Neuronal stem cell (in vitro differentiated cells): ENCODE measurements at regions not wholly inside any gene's neighbourhood (a gene's known extent, or its start where the extent isn't known, plus 50 kb on each side); places are given as distances from the start of the nearest gene placed in this dataset.

ENCODE experiments used
- DNase-seq: peaks from one replicate; pipeline ENCODE4 v3.0.0-alpha.2; 2013; ENCODE audit warnings: low spot score
- H2AFZ ChIP-seq: one replicate; pipeline ENCODE4 v1.6.1; 2013; ENCODE audit warnings: mild to moderate bottlenecking, low read length, inconsistent platforms
- H2AK5ac ChIP-seq: 2 replicates; pipeline ENCODE4 v1.6.1; 2013; ENCODE audit warnings: low read depth, mild to moderate bottlenecking, inconsistent platforms, low read length, moderate library complexity, mixed read lengths
- H2BK120ac ChIP-seq: 2 replicates; pipeline ENCODE4 v1.6.1; 2013; ENCODE audit warnings: low read depth, mild to moderate bottlenecking, inconsistent platforms, low read length, moderate library complexity, mixed read lengths
- H2BK12ac ChIP-seq: one replicate; pipeline ENCODE4 v1.6.1; 2013; ENCODE audit warnings: low read length, inconsistent platforms
- H2BK15ac ChIP-seq: 2 replicates; pipeline ENCODE4 v1.6.1; 2013; ENCODE audit warnings: mild to moderate bottlenecking, low read length, inconsistent platforms, mixed read lengths
- H2BK5ac ChIP-seq: one replicate; pipeline ENCODE4 v1.6.1; 2013; ENCODE audit warnings: inconsistent platforms, mild to moderate bottlenecking, low read length, moderate library complexity
- H3K14ac ChIP-seq: one replicate; pipeline ENCODE4 v1.6.1; 2013; ENCODE audit warnings: low read length, inconsistent platforms
- H3K18ac ChIP-seq: 2 replicates; pipeline ENCODE4 v1.6.1; 2013; ENCODE audit warnings: low read length, inconsistent platforms
- H3K23ac ChIP-seq: 2 replicates; pipeline ENCODE4 v1.6.1; 2013; ENCODE audit warnings: low read depth, mild to moderate bottlenecking, mixed read lengths, low read length, inconsistent platforms; ENCODE audit not compliant: poor library complexity
- H3K27ac ChIP-seq: replicated peaks from 3 replicates; pipeline ENCODE4 v1.5.1; 2013; ENCODE audit warnings: low read length, inconsistent platforms
- H3K27me3 ChIP-seq, 3 experiments: 2 replicates each; pipeline ENCODE4 v1.6.1; 2013; ENCODE audit warnings: low read length in 3 of 3, mild to moderate bottlenecking in 2 of 3, inconsistent platforms in 1 of 3, low read depth in 1 of 3, mixed read lengths in 1 of 3, moderate library complexity in 1 of 3; ENCODE audit not compliant: control insufficient read depth in 3 of 3, insufficient read depth in 3 of 3
- H3K36me3 ChIP-seq, 2 donors: replicated peaks in 1 of 2; 2 replicates each; pipeline ENCODE4 v1.6.1; 2013; ENCODE audit warnings: low read length in 2 of 2; ENCODE audit not compliant: control insufficient read depth in 2 of 2, insufficient read depth in 2 of 2
- H3K4ac ChIP-seq: 2 replicates; pipeline ENCODE4 v1.6.1; 2013; ENCODE audit warnings: inconsistent platforms, mild to moderate bottlenecking, low read length, moderate library complexity
- H3K4me1 ChIP-seq, 2 donors: 1 replicate in 1 of 2; 2 replicates in 1 of 2; pipeline ENCODE4 v1.6.1; 2013; ENCODE audit warnings: low read length in 2 of 2, low read depth in 1 of 2; ENCODE audit not compliant: control insufficient read depth in 2 of 2, insufficient read depth in 1 of 2
- H3K4me2 ChIP-seq: one replicate; pipeline ENCODE4 v1.6.1; 2013; ENCODE audit warnings: mild to moderate bottlenecking, low read length, inconsistent platforms; ENCODE audit not compliant: insufficient read depth, poor library complexity, severe bottlenecking
- H3K4me3 ChIP-seq, 2 donors: 2 replicates each; pipeline ENCODE4 v1.5.1; 2013; ENCODE audit warnings: low read length in 2 of 2, mild to moderate bottlenecking in 2 of 2, inconsistent platforms in 1 of 2, moderate library complexity in 1 of 2
- H3K79me1 ChIP-seq: one replicate; pipeline ENCODE4 v1.6.1; 2013; ENCODE audit warnings: low read depth, mild to moderate bottlenecking, inconsistent platforms, low read length, moderate library complexity
- H3K9ac ChIP-seq: one replicate; pipeline ENCODE4 v1.6.1; 2013; ENCODE audit warnings: mild to moderate bottlenecking, low read depth, low read length, inconsistent platforms; ENCODE audit not compliant: poor library complexity
- H3K9me3 ChIP-seq, 2 donors: replicated peaks in 1 of 2; 2 replicates each; pipeline versions ENCODE3 to v1.6.1; 2013; ENCODE audit warnings: low read length in 2 of 2, mild to moderate bottlenecking in 2 of 2, inconsistent platforms in 1 of 2, low read depth in 1 of 2, mixed read lengths in 1 of 2, moderate library complexity in 1 of 2; ENCODE audit not compliant: control insufficient read depth in 2 of 2, insufficient read depth in 1 of 2
- H4K8ac ChIP-seq: one replicate; pipeline ENCODE4 v1.6.1; 2013; ENCODE audit warnings: low read depth, mild to moderate bottlenecking, inconsistent platforms, low read length, moderate library complexity
- H4K91ac ChIP-seq: one replicate; pipeline ENCODE4 v1.6.1; 2013; ENCODE audit warnings: low read length, low read depth, mild to moderate bottlenecking, inconsistent platforms; ENCODE audit not compliant: poor library complexity
- WGBS, 2 donors: extraction: QIAGEN DNeasy Blood & Tissue Kit; methylation state at CpG; one replicate each; pipeline ENCODE4 v1.1.7; 2013; ENCODE audit warnings: missing lambda C conversion rate in 2 of 2, mixed read lengths in 1 of 2; ENCODE audit not compliant: insufficient read length in 2 of 2, insufficient replicate concordance in 1 of 2; ENCODE audit errors: extremely low coverage in 2 of 2; 5-methylcytosine and 5-hydroxymethylcytosine counted together

DNA sequence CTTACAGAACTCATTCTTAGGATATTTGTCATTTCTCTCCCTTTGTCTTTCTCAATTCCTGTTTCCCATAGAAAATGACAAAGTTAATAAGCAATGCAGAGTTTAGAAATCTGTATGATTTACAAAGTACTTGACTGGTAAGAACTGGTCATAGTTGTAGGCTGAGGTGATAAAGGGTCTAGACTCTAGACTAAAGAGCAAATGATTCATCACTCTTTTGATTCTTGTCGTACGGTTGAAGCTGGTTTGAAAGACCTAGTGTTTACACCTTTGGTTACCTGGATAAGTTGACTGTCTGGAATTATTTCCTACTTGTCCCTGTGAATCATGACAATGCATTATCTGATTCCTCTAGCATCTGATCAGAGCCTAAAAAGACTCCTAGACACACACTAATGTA, 58.9 kb upstream of the TP63 start:
- Histone ChIP-seq H3K4ac (no peak overlapping the region), H3K9ac (no peak overlapping the region), H4K8ac (no peak overlapping the region), H2BK15ac (no peak overlapping the region), H2AFZ (no peak overlapping the region), H3K14ac (no peak overlapping the region), H2BK12ac (no peak overlapping the region), H2AK5ac (no peak overlapping the region), H2BK5ac (no peak overlapping the region), H3K9me3 (no peaks in the 10 kb centered on the region), H3K4me3 (no peak overlapping the region), H3K27me3 (no peaks in the 10 kb centered on the region), H3K79me1 (no peaks in the 10 kb centered on the region), H2BK120ac (no peak overlapping the region), H3K18ac (no peak overlapping the region), H3K36me3 (no peaks in the 10 kb centered on the region), H3K23ac (no peak overlapping the region), H4K91ac (no peak overlapping the region), H3K4me2 (no peak overlapping the region), H3K27ac (no peak overlapping the region), H3K4me1 (no peaks in the 10 kb centered on the region)
- no peak for DNase-seq
- WGBS, 2 donors = no CpG with 5 or more reads among the region's 2 CpGs

DNA sequence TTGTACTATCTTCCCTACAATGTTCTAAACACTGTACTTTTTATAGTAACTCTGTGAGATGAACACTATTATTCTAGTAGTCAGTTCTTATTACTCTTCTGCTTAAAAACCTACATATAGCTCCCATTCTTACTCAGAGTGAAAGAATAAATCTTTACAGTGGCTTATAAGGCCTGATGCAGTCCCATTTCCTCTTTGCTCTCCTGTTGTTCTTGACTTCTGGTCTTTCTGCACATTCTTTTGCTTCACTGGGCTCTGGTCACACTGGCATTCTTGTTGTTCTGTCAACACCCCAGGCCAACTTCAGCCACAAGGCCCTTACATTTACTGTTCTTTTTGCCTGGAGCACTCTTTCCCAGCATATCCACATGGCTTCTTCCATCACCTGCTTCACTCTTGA, 58.2 kb upstream of the TP63 start:
- H2AFZ ChIP-seq = no peak overlapping the region
- H3K27ac ChIP-seq = no peak overlapping the region
- no peak overlapping the region for H3K4me3 ChIP-seq
- H2BK12ac ChIP-seq = no peak overlapping the region
- H4K8ac ChIP-seq = no peak overlapping the region
- no peak overlapping the region for H2BK120ac ChIP-seq
- no peak overlapping the region for H3K23ac ChIP-seq
- no peak overlapping the region for H4K91ac ChIP-seq
- no peak overlapping the region for H2BK15ac ChIP-seq
- no peaks in the 10 kb centered on the region for H3K36me3 ChIP-seq
- no peak overlapping the region for H3K9ac ChIP-seq
- no peaks in the 10 kb centered on the region for H3K9me3 ChIP-seq
- H3K14ac ChIP-seq = no peak overlapping the region
- no peak overlapping the region for H3K4ac ChIP-seq
- H3K4me2 ChIP-seq = no peak overlapping the region
- H3K79me1 ChIP-seq = no peaks in the 10 kb centered on the region
- H3K4me1 ChIP-seq = no peaks in the 10 kb centered on the region
- no peaks in the 10 kb centered on the region for H3K27me3 ChIP-seq
- H2BK5ac ChIP-seq = no peak overlapping the region
- no peak overlapping the region for H3K18ac ChIP-seq
- DNase-seq = no peak
- H2AK5ac ChIP-seq = no peak overlapping the region

DNA sequence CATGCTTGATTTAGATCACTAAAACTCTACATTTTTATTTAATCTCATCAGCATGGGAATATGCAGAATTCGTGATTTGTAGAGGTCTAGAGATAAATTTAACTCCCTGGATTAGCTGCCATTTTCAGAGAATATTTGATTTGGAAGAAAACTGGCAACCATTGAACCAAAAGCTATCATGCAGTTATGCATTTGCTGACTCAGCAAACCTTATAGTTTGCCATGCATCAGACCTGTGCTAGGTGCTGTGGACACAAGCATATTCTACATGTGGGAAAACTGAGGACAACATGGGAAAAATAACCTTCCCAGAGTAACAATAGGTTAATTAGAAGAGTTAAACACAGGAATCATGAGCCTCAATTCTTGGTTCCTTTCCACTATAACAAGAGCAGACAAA, 54.7 kb upstream of the TP63 start:
- H3K4me1 ChIP-seq = no peaks in the 10 kb centered on the region
- no peak overlapping the region for H2AFZ ChIP-seq
- no peak overlapping the region for H3K4me2 ChIP-seq
- H2BK5ac ChIP-seq = no peak overlapping the region
- no peaks in the 10 kb centered on the region for H3K27me3 ChIP-seq
- H4K8ac ChIP-seq = no peak overlapping the region
- H3K23ac ChIP-seq = no peak overlapping the region
- H3K4ac ChIP-seq = no peak overlapping the region
- H3K9me3 ChIP-seq = no peaks in the 10 kb centered on the region
- H3K79me1 ChIP-seq = no peaks in the 10 kb centered on the region
- no peak overlapping the region for H3K9ac ChIP-seq
- no CpG with 5 or more reads among the region's 1 CpG for WGBS, 2 donors
- no peak overlapping the region for H3K14ac ChIP-seq
- H2BK15ac ChIP-seq = no peak overlapping the region
- no peak overlapping the region for H2BK120ac ChIP-seq
- H4K91ac ChIP-seq = no peak overlapping the region
- no peak overlapping the region for H3K18ac ChIP-seq
- no peak for DNase-seq
- H3K36me3 ChIP-seq = no peaks in the 10 kb centered on the region
- H3K4me3 ChIP-seq = no peak overlapping the region
- no peak overlapping the region for H2BK12ac ChIP-seq
- H3K27ac ChIP-seq = no peak overlapping the region
- no peak overlapping the region for H2AK5ac ChIP-seq

DNA sequence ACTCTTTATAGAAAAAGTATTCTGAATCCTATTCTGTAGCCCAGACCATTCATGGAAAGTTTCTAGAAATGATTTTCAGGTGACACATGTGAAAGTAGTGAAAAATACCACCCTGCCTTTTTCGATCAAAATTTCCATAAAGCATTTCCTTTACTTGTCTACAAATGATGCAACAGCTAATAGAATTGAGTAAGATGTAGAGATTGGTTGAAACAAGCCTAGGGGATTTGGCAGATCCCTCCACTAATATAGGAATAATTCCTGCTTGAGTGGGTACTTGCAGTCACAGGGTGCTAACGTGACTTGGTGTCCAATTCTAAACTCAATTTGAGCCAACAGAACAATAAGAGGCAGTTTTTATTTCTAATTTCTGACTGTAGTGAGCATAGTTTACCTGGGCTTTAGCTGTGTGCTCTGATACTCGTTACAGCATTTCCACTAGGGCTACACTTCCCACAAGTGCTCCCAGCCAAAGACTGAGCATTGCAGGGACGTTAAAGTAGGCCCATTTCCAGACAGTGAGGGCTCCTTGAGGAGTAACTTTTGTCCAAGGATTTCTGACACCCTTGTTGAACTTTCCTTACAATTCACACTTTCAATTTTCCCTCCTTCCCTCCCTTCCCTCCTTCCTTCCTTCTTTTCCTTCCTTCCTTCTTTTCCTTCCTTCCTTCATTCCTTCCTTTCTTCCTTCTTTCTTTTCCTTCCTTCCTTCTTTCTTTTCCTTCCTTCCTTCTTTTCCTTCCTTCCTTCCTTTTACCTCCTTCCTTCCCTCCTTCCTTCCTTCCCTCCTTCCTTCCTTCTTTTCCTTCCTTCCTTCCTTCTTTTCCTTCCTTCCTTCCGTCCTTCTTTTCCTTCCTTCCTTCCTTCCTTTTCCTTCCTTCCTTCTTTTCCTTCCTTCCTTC, 53.9 kb upstream of the TP63 start:
- no peak for DNase-seq
- no peak overlapping the region for H3K4ac ChIP-seq
- no peaks in the 10 kb centered on the region for H3K79me1 ChIP-seq
- no peak overlapping the region for H2BK12ac ChIP-seq
- H4K91ac ChIP-seq = no peak overlapping the region
- H3K27me3 ChIP-seq = no peaks in the 10 kb centered on the region
- H3K36me3 ChIP-seq = no peaks in the 10 kb centered on the region
- WGBS, 2 donors = no CpG with 5 or more reads among the region's 5 CpGs
- H3K4me3 ChIP-seq = no peak overlapping the region
- no peaks in the 10 kb centered on the region for H3K9me3 ChIP-seq
- no peak overlapping the region for H2BK5ac ChIP-seq
- no peak overlapping the region for H2BK120ac ChIP-seq
- no peaks in the 10 kb centered on the region for H3K4me1 ChIP-seq
- no peak overlapping the region for H2AFZ ChIP-seq
- H3K14ac ChIP-seq = no peak overlapping the region
- no peak overlapping the region for H2BK15ac ChIP-seq
- H3K4me2 ChIP-seq = no peak overlapping the region
- H4K8ac ChIP-seq = no peak overlapping the region
- H3K23ac ChIP-seq = no peak overlapping the region
- no peak overlapping the region for H3K9ac ChIP-seq
- H3K27ac ChIP-seq = no peak overlapping the region
- no peak overlapping the region for H2AK5ac ChIP-seq
- H3K18ac ChIP-seq = no peak overlapping the region
